ENCODE measurements at regions not wholly inside any gene's neighbourhood (a gene's known extent, or its start where the extent isn't known, plus 50 kb on each side); places are given as distances from the start of the nearest gene placed in this dataset.

GRCh38 chr13:74573654-74574053, 439.4 kb upstream of the KLF12 start:
- TF ChIP-seq RNF2 (IDR thresholded peaks at IDR 0.05; ENCODE audit: borderline replicate concordance, low read depth, low read length, missing control alignments, poor library complexity, severe bottlenecking) (no peak), ATF2 (IDR thresholded peaks at IDR 0.05; ENCODE audit: low read length) (no peak), POLR2A (IDR thresholded peaks at IDR 0.05; ENCODE audit: control extremely low read depth in 1 of 2, low read depth in 2 of 2, low read length in 2 of 2) (no peak)
